HG03196 (cell line): ENCODE measurements at regions not wholly inside any gene's neighbourhood (a gene's known extent, or its start where the extent isn't known, plus 50 kb on each side); places are given as distances from the start of the nearest gene placed in this dataset.
"Not testable (repeated sequence)": the region's sequence is repeated elsewhere in the genome, so short reads cannot be mapped to it uniquely, and the experiment has no call there.

Experiments
- ATAC-seq: cut with Tn5 transposase; IDR thresholded peaks from one replicate; pipeline ENCODE4 v1.9.1; 2021; ENCODE audit not compliant: unreplicated experiment

GRCh38 chr15:95044745-95045417 is 813.5 kb downstream of the MCTP2 start:
- ATAC-seq, result no peak

DNA sequence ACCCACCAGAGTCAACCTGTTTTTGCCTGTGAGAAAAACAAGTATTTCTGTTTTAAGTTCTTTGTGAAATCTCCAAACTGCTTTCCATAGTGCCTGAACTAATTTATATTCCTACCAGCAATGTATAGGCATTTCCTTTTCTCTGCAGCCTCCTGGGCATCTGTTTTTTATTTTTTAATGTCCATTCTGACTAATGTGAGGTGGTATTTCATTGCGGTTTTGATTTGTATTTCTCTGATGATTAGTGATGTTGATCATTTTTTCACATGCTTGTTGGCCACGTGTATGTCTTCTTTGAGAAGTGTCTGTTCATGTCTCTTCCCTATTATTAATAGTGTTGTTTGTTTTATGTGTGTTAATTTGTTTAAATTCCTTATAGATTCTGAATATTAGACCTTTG is 820.5 kb downstream of the MCTP2 start:
- ATAC-seq, result no peak

GRCh38 chr15:95059346-95059905 is 828.1 kb downstream of the MCTP2 start:
- ATAC-seq, result no peak

DNA sequence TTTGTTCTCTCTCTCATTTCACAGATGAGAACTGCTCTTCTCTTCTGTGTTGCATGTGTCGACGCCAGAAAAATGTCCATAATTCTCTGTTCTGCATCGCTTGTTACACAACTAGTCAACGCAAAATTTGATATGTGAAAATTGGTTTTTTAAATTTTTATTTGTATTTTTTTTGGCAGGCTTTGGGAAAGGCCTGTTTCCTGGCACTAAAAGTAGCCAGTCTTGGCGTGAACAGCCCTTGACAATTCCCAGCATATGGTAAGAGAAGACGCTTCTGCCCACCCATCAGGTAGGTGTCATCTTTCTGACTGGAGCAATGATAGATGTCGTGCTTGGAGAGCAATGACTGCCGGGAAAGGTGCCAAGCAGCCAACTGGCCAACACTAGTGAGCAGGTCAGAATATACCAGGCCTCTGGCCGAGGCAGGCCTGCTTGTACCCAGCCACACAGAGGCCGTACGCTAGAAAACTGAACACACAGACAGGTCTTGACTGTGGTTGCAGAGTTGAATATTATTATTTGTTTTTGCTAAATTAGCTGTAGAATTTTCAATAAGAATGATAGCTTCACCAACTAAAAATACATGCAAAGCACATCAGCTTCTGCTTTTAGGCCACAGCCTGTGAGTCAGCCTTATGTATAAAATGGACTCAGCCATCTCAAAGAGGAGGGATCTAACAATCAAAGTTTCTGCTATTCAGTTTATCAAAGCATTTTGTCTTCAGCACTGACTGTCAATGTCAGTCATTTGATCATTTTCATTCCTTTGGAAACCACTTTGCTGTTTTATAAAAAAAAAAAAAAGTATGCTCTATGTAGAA is 837.5 kb downstream of the MCTP2 start:
- no peak for ATAC-seq

DNA sequence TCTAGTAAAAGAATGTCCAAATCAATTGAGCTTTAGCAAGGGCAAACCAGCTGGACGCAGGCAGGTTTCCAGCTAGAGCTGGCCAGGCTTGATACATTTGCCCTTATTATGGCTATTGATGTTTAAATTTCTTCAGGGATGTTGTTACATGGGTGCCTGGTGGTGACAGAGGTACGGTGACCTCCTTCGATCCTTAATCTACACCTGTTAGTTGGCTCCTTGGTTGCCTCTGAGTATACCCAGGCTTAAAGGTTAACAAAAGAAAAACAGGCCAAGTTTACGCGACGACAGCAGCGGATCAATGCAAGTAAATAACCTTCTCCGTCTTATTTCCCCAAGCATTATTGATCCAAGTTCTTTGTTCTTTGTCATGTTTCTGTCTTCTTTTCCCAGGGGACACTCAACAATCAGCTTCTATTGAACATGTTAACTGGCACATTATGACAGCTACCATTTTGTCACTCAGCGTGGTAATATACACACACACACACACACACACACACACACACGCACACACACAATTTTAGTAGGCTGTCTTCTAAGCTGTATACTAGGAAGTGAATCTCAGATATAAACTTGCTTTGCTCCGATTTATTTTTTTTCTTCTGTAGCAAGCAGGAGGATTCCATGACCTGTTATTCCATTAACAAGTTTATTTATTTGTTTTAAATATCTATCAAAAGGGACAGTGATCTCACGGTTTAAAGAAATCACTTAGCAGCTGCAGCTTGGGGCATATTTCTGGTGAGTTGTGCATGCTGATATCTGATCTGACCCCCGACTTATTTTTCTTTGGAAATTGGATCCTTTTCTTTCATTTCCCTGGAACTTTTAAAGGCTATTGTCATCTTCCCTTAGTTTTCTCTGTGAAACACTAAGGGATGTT is 844.7 kb downstream of the MCTP2 start:
- ATAC-seq, result no peak

- no peak for ATAC-seq
These were observed 845.3 kb downstream of the MCTP2 start for GRCh38 chr15:95076678-95076990.

DNA sequence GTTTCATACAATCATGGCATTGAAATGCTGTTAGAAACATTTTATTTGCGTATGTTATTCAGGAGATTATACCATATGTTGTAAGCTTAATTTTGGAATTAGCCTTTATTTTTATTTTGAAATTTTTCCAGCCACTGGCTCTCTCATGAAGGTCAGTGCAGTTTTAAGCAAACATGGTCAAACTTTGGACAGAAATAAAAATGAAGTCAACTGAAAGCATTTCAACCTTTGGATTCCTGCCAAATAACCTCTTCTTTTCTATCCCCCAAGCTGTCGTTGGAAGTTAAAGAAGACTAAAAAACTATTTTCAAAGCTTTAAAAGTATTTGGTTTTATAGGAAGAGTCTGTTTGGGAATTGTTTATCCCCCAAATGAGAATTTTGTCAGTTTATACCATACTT is 846.6 kb downstream of the MCTP2 start:
- ATAC-seq, result no peak

DNA sequence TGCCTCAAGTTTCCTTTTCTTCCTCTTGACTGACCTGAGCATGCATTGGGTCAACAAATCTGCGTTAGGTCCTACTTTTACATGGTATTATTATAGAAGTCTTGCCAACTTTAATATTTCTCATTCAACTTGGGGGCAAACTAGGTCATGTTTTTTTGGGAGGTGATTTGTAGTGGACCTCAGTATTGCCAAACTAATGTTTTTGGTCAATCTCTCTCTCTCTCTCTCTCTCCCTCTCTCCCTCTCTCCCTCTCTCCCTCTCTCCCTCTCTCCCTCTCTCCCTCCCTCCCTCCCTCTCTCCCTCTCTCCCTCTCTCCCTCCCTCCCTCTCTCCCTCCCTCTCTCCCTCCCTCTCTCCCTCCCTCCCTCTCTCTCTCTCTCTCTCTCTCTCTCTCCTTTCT is 848.9 kb downstream of the MCTP2 start:
- not testable (repeated sequence) for ATAC-seq

- ATAC-seq, result no peak
These were observed 853.7 kb downstream of the MCTP2 start for GRCh38 chr15:95085056-95085455.

- no peak for ATAC-seq
These were observed 855.3 kb downstream of the MCTP2 start for GRCh38 chr15:95086531-95087252.

DNA sequence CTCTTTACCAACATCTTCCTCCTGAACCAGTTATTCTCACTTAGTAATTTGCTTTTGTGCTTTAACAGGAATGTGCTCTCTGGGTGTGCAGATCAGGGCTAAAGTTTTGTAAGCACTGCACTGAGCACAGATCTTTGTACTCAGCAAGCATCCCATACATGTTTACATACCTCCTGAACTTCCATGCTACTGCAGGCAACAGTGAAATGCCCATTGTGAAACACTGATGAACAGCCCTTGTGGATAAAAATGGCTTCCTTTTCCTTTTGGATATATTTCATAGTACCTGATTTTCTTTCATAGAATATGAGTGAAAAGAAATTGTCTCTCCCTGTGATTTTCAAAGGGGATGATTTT is 855.9 kb downstream of the MCTP2 start:
- no peak for ATAC-seq

DNA sequence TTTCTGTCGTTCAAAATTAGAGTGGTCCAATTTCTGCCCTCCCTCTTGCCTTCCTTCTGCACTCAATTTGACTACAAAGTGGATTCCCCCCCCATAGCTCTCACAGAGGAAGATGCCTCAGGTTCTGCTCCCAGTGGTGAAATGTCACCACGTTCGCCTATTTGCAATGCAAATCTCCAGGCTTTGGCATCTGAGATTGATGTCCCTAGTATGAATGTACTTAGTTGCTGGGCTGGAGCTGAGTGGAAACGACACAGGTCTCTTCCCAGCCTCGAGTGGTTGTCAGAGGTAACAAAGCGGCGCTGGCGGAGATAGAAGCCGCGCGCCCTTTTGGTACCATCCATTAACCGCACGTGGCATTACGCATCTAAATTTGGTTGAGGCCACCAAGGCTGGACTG is 860.1 kb downstream of the MCTP2 start:
- ATAC-seq, result no peak

DNA sequence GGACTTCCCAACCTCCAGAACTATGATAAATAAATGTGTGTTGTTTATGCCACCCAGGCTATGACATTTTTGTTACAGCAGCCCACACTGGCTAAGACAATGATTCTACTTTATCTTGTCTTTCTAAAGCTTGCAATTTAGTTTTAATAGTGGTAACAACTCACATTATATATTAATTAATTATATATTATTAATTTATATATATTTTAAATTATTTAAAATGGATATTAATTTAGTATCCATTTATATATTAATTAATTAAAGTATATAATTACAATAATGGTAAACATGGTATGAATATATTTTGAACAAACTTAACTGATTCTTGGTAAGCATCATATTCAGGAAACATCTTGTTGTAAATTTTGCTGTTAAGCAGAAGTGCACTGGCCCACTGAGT is 863.9 kb downstream of the MCTP2 start:
- ATAC-seq, result no peak

DNA sequence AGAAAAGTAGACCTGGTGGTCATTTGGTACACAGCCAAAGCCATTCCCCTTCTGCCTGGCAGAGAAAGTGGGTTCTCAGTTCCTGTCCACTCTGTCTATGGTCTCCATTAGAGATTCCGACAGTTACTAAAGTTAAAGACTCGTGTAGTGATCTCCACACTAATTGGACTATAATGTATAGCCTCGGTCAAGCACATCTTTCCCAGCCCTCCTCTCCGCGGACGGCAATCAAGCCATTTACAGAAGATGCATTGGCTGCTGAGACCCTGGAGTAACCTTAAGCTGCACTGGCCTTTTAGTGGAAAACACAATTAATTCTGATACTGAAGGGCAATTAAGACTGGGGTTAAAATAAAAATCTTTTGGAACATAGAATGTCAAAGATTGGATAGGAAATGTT is 865.3 kb downstream of the MCTP2 start:
- ATAC-seq, result no peak

- ATAC-seq, result no peak
These were observed 866.0 kb downstream of the MCTP2 start for GRCh38 chr15:95097361-95097760.

GRCh38 chr15:95105229-95105628 is 873.9 kb downstream of the MCTP2 start:
- ATAC-seq, result no peak

DNA sequence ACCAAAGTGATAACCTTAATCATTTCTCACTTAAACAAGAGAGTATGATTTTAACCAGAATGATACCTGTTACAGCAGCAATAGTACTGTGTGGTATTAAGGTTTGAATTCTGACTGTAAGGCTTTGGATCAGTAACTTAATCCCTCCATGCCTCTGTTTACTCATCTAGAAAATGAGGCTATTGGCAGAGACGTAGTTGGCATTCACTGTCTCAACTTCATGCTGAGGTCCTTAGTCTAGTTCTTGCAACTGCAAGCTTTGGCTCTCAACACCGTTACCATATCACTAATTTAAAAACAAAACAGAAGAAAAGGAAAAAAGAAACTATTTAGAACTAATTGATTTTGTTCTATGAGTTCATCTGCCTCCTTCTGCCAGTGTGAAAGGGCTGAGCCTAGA is 875.4 kb downstream of the MCTP2 start:
- no peak for ATAC-seq

DNA sequence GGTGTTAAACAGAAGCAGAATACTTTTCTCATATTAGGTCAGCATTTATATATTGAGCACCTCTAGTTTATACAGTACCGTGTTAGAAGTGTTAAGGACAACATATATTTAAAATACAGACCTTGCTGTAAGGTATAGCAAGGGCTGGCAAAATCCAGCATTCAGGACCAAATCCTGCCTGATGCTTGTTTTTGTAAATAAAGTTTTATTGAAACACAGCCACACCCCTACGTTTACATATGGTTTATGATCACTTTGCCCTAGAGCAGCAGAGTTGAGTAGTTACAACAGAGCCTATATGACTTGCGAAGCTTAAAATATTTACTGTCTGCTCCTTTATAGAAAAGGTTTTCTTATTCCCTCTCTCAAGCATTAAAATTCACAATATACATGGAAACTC is 877.3 kb downstream of the MCTP2 start:
- ATAC-seq, result no peak

- no peak for ATAC-seq
These were observed 880.6 kb downstream of the MCTP2 start for GRCh38 chr15:95111969-95112368.

DNA sequence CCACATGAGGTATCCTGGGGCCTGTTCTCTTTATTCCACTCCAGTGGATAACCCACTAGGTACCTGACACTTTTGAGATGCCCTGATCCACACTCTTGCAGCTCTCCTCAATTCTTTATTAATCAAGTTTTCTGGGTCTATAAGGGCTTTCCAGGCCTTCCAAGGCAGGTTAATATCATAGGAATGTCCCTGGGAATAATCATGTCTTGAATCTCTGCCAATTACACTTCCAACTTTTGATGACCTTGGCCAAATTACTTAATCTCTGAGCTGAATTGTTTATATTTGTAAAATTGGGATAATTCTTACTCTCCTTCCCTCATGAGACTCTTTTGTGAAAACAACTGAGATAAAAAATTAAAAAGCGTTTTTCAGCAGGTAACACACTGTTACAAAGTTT is 881.7 kb downstream of the MCTP2 start:
- ATAC-seq, result no peak

DNA sequence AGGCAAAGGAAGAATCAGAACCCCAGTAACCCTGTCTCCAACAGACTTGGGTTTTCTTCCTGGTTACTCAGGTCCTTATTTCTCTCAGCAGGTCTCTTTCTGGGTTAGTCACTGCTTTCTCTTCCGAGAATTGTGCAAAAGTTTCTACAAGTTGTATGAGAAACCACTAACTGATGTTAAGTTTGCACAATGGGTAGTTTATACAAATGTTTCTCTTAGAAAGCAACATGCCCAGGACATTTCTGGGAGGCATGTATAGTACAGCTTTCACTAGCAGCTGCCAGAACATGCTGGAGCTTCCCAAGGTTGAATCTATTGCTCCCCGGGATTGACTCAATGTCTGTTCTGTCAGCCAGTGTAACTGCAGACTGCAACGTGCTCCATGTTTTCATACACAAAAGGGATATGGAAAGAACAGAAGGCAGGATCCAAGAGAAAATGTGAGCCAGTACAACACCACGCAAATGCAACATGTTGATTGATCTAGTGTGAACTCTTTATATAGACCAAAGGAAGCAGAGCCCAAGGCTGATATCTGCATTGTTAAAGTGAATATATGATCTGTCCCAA is 887.8 kb downstream of the MCTP2 start:
- no peak for ATAC-seq
